Right renal pelvis (tissue), 4 donors: ENCODE measurements at regions not wholly inside any gene's neighbourhood (a gene's known extent, or its start where the extent isn't known, plus 50 kb on each side); places are given as distances from the start of the nearest gene placed in this dataset.

Experiments used
- DNase-seq, 4 donors: peaks; one replicate each; pipeline ENCODE4 v3.0.0-alpha.2; 2013; ENCODE audit warnings: low read depth in 4 of 4, low spot score in 3 of 4, missing footprints in 1 of 4

- DNase-seq = no peak
Observed at GRCh38 chr4:183846951-183847350, 58.2 kb upstream of the STOX2 start.

DNA sequence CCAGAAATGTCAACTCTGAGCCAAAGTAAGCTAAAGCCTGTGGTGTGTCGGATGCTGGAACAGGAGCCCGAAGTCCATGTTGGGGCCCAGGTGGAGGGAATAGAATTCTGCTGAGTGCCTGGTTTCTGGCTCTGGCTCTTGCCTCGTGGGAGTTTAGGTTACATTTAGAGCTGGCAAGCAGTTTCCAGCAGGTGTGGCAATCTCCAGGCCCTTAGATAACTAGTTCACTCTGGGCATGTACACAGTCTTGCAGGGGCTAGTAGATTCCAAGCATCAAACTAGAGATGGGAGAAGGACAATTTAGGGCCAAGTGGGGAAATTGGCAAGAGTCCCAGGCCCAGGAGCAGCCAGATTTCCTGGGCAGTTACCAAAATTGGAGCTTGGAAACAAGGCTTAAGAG, 56.3 kb upstream of the STOX2 start:
- DNase-seq = no peak

DNA sequence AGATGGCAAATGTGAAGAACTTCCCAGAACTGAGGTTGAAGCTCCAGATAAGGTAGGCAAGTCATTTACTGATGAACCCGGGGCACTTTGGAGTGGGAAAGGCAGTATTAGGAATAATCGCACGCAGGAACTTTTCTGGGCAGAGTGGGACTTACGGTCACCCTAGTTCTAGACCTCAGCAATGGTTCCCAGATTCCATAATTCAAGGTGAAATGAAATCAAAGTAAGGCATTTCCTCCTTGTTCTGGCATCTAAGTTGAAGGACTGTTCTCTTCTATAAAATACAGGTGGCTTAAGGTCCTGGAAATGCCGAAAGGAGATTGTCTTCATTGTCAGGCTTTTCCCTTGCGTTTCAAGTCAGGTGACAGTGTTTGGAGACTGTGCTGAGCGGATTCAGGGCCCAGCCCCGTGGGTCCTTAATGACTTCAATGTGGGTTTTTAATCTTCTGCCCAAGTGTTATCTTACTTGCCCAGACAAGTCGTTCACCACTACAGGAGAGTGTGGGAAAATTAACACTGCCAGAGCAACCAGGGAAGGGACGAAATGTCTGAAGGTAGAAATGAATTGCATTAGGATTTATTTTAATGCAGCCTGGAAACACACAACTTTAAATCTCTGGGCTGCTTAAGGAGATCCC, 52.1 kb upstream of the STOX2 start:
- no peak for DNase-seq

DNA sequence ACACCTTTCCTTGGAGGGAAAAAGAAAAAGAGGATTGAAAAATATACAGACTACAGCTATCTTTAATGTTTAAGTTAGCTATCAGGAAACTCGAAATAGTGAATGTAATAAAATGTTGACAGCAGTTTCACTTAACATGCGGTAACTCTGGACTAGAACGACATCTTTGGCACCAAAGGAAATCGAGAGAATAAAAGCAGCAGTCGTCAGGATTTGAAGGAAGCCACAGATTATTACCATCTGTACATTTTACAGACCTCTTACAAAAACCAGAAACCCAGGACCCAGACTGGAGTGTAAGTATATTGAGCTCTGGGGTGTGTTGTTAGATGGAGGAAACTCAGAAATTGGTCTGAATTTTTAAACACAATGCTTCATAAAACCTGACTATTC, 51.6 kb upstream of the STOX2 start:
- DNase-seq = no peak
